ENCODE measurements at regions not wholly inside any gene's neighbourhood (a gene's known extent, or its start where the extent isn't known, plus 50 kb on each side); places are given as distances from the start of the nearest gene placed in this dataset.

DNA sequence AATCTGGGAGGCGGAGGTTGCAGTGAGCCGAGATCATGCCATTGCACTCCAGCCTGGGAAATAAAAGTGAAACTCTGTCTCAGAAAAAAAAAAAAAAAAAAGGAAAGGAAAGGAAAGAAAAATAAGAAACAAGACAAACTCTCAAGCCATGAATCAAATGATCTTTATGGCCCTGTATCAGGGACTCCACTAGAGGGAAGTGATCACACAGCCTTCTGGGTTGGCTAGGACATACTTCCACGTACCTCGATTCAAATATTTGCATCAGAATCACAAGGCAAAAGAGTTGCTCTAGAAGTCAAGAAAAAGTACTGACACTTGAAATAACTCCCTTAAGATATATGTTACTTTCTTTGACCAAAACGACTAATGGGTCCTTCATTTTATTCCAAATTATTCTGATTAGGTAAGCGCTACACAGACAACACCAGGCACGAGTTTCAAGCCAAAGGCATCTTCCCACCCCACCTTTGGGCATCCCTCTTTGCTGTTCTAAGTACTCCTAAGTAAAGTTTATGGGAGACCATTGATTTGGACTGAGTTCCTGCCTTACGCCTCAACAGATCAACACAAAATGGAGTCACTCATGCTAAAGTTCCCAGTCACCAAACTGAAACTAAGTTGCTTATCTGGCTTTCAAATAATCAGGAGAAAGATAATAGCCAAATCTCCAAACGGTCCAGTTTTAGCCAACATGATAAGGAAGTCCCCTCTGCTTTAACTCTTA lies 77.5 kb upstream of the NT5E start:
- no peaks in the 10 kb centered on the region for H3K4me1 ChIP-seq (ENCODE audit: control insufficient read depth, insufficient read depth, low read length)
- H4K8ac ChIP-seq (ENCODE audit: low read depth in 2 of 2, low read length in 2 of 2) = no peak overlapping the region
- no peaks in the 10 kb centered on the region for H3K27me3 ChIP-seq (ENCODE audit: control insufficient read depth, insufficient read depth, low read length)
- no peaks in the 10 kb centered on the region for H3K9me1 ChIP-seq (ENCODE audit: insufficient read depth, low read length)
- no peak for ATAC-seq (ENCODE audit: low read depth)
- no peak overlapping the region for H3K27ac ChIP-seq (ENCODE audit: insufficient read depth, low read length)
- H3K36me3 ChIP-seq (ENCODE audit: control insufficient read depth, insufficient read depth, low read length) = no peaks in the 10 kb centered on the region
- in situ Hi-C loops (cut with MboI; ENCODE audit: low sequenced_read_pairs) (no loop called here), dilution Hi-C loops (cut with HindIII; ENCODE audit: low sequenced_read_pairs, unreplicated experiment) (no loop called here), intact Hi-C loops (cut with micrococcal nuclease) (no loop called here)
- no peak overlapping the region for H3K9ac ChIP-seq (ENCODE audit: low read depth, low read length)
- no peak overlapping the region for H4K5ac ChIP-seq (ENCODE audit: low read depth, low read length)
- H2BK20ac ChIP-seq (ENCODE audit: low read depth, low read length) = no peak overlapping the region; the same call in 1 of the 2 replicates
- H2BK5ac ChIP-seq (ENCODE audit: low read depth, low read length, poor library complexity, severe bottlenecking) = no peak overlapping the region
- H2AFZ ChIP-seq (replicated peaks; ENCODE audit: low read length, poor library complexity) = peak overlapping the region; percentile 51
- H3K14ac ChIP-seq (replicated peaks; ENCODE audit: low read depth, low read length) = 0 out of 2 replicates have a peak overlapping the region, but pooled peaks have one; percentile 15
- H3K9me3 ChIP-seq (ENCODE audit: control insufficient read depth, insufficient read depth, low read length) = no peaks in the 10 kb centered on the region; the same call in 1 of the 2 replicates
- H3K4me2 ChIP-seq (ENCODE audit: low read depth, low read length) = no peak overlapping the region
- ChIA-PET CTCF (interaction anchor here (0.9 to 1.1 kb wide), 2 partner anchors 11 to 12 kb away, joined by 3 read pairs; no protein-coding TSS in a partner anchor), POLR2A (ENCODE audit: unreplicated experiment) (no interaction called here)
- TF ChIP-seq RAD21 (IDR thresholded peaks at IDR 0.05; ENCODE audit: low read length) (0 out of 2 replicates have a peak, but pooled peaks have one; percentile 10), BHLHE40 (IDR thresholded peaks at IDR 0.05; ENCODE audit: low read depth, low read length) (no peak)
- TF ChIP-seq, protein P1, sequence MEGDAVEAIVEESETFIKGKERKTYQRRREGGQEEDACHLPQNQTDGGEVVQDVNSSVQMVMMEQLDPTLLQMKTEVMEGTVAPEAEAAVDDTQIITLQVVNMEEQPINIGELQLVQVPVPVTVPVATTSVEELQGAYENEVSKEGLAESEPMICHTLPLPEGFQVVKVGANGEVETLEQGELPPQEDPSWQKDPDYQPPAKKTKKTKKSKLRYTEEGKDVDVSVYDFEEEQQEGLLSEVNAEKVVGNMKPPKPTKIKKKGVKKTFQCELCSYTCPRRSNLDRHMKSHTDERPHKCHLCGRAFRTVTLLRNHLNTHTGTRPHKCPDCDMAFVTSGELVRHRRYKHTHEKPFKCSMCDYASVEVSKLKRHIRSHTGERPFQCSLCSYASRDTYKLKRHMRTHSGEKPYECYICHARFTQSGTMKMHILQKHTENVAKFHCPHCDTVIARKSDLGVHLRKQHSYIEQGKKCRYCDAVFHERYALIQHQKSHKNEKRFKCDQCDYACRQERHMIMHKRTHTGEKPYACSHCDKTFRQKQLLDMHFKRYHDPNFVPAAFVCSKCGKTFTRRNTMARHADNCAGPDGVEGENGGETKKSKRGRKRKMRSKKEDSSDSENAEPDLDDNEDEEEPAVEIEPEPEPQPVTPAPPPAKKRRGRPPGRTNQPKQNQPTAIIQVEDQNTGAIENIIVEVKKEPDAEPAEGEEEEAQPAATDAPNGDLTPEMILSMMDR (conservative IDR thresholded peaks at IDR 0.05; ENCODE audit: low read depth, low read length) = no peak
- H2BK15ac ChIP-seq (ENCODE audit: low read depth, low read length) = no peak overlapping the region
- H4K20me1 ChIP-seq (ENCODE audit: insufficient read depth, low read length) = no peaks in the 10 kb centered on the region
- no peaks in the 10 kb centered on the region for H3K79me1 ChIP-seq (ENCODE audit: low read depth in 1 of 2, low read length in 2 of 2)
- no peak overlapping the region for H2AK5ac ChIP-seq (ENCODE audit: low read depth, low read length)
- no peak overlapping the region for H3K4ac ChIP-seq (ENCODE audit: low read depth, low read length)
- no peak overlapping the region for H3K23ac ChIP-seq (ENCODE audit: low read depth, low read length)
- H3K4me3 ChIP-seq (ENCODE audit: insufficient read depth, low read depth, low read length) = no peak overlapping the region
- H3K18ac ChIP-seq (ENCODE audit: low read depth, low read length) = no peak overlapping the region
- 33% methylated on average over 1 of the region's 9 CpGs; no CpG with 5 or more reads in 1 of the 2 experiments for WGBS, 2 experiments (ENCODE audit: extremely low coverage in 2 of 2, insufficient read length in 1 of 2)
- no peak overlapping the region for H2BK120ac ChIP-seq (ENCODE audit: low read depth, low read length)
- H2AK9ac ChIP-seq (replicated peaks; ENCODE audit: low read depth, low read length, poor library complexity) = no peak overlapping the region
- BruUV-seq (replicated peaks) = no TSS peak
- no peak overlapping the region for H3K56ac ChIP-seq (ENCODE audit: extremely low read depth, insufficient read depth, low read length)
- H4K91ac ChIP-seq (ENCODE audit: insufficient read depth, low read depth, low read length) = no peak overlapping the region
- no peak for DNase-seq

Measured in IMR-90 (cell line).